T-helper 1 cell treated with Interleukin-12 subunit alpha and Interleukin-12 subunit beta and Interleukin-4 antibody, amounts not matched to agents 30 μg/mL and 1 μg/mL, for 36 hours (primary cell): ENCODE measurements at regions not wholly inside any gene's neighbourhood (a gene's known extent, or its start where the extent isn't known, plus 50 kb on each side); places are given as distances from the start of the nearest gene placed in this dataset.
"Not testable (repeated sequence)": the region's sequence is repeated elsewhere in the genome, so short reads cannot be mapped to it uniquely, and the experiment has no call there.

Experiments used
- H3K27ac Mint-ChIP-seq: one replicate; pipeline ENCODE4 v1.8.0; 2021; ENCODE audit warnings: mild to moderate bottlenecking, mixed read lengths
- H3K27me3 Mint-ChIP-seq: one replicate; pipeline ENCODE4 v1.8.0; 2021; ENCODE audit warnings: low read depth, mixed read lengths
- H3K36me3 Mint-ChIP-seq: one replicate; pipeline ENCODE4 v1.8.0; 2021; ENCODE audit warnings: low read depth, mixed read lengths
- H3K4me1 Mint-ChIP-seq: one replicate; pipeline ENCODE4 v1.8.0; 2021; ENCODE audit warnings: low read depth, mixed read lengths
- H3K4me3 Mint-ChIP-seq: one replicate; pipeline ENCODE4 v1.8.0; 2021; ENCODE audit warnings: mild to moderate bottlenecking, moderate library complexity, mixed read lengths
- H3K9me3 Mint-ChIP-seq: one replicate; pipeline ENCODE4 v1.8.0; 2021; ENCODE audit warnings: mixed read lengths

DNA sequence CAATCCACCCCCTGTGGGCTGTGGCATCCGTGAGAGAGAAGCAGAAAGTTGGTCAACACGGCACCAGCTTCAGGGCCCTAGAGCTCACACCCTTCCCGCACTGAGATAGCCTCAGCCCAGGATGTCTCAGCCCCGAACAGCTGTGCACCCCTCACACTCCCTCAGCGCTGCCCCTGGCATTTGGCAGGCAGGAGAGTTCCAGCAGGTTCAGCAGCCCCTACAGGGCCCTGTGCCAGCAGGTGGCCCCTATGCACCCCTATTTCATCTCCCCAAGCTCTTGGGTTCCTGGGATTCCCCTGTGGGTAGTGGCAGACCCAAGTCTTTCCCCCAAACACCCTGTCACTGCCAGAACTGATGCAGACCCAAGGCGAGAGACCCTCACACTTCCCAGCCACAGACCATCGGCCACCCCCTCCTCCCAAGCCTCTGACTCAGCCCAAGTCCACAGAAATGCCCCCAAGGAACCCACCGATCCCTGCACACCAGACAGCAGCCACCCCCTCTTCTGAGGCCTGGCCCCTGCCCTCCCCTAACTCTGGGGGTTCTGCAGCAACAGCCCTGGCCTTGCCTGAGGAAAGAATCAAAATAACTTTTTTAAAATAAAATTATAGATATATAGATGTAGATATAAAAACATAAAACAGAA, 183.6 kb downstream of the IGLL1 start:
- no peak overlapping the region for H3K4me3 Mint-ChIP-seq
- no peaks in the 10 kb centered on the region for H3K27me3 Mint-ChIP-seq
- H3K4me1 Mint-ChIP-seq: no peaks in the 10 kb centered on the region
- no peaks in the 10 kb centered on the region for H3K9me3 Mint-ChIP-seq
- H3K27ac Mint-ChIP-seq: no peak overlapping the region
- H3K36me3 Mint-ChIP-seq: no peaks in the 10 kb centered on the region

DNA sequence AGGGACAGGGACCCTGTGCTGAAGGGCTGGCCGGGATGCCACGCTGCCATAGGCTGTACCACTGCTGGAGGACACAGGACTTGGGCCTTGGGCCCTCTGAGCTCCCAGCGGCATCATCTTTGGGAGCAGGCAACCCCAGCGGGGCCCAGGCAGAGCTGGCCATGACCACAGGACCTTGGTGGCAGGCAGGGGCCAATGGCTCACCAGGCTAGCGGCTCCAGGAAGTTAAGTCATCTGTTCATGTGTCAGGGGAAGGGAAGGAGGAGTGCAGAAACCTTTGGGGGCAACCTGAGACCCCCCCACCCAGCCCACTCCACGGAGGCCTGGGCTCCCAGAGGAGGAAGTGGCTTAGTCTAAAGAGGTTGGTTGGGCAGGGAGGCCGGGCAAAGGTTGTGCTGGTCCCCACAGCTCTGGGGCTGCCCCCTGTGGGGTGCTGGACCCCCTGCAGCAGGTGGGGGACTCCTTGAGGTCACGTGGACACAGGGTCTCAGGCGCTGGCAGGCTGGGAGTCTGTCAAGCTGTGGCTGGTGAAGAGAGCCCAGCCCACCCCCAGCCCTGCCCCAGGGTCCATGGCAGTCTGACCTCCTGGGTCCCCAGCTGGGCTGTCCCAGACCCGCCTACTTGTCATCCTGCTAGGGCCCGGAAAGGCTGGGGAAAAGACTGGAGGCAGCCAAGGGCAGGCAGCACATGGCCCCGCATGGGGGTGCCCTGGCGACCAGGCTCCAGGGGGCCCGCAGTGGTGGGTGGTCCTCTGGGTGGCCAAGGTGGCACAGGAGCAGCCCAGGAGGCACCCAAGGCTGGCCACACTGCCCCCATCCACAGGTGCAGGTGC, 184.3 kb downstream of the IGLL1 start:
- Mint-ChIP-seq H3K27ac (no peak overlapping the region), H3K36me3 (no peaks in the 10 kb centered on the region), H3K4me3 (no peak overlapping the region), H3K27me3 (no peaks in the 10 kb centered on the region), H3K9me3 (no peaks in the 10 kb centered on the region), H3K4me1 (no peaks in the 10 kb centered on the region)

DNA sequence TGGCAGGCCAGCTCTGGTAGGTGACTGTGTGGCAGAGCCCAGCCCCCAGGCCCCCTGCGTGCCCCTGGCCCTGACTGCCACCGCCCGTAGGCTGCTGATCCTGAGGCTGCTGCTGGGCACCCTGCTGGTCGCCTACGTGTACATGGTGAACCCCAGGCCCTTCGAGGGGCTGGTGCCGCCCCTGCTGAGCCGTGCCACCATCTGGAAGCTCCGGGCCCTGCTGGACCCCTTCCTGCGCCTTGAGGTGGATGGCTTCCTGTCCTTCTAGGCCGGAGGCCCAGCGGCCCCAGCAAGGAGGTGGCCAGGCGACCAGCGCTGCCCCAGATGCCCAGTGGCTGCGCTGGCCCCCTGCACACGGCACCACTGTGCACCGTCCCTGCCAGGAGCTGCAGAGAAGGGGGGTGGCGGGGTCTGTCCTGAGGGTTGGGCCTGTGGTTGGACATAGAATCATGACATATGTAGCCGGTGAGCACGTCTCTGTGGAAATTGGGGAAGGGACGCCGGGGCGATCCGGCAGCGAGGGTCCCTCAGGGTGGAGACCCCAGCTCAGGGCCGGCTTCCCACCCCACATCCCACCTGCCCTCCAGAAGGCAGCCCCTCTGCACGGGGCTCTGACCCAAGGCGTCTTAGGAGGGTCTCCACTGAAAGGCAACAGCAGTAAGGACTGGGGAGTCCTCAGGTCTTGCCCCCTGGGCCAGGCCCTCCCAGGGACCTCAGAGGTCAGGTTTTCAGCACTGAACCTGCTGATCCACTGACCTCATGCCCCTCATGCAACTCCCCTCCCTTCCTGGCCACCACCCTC, 185.4 kb downstream of the IGLL1 start:
- no peaks in the 10 kb centered on the region for H3K9me3 Mint-ChIP-seq
- H3K36me3 Mint-ChIP-seq: no peaks in the 10 kb centered on the region
- no peak overlapping the region for H3K27ac Mint-ChIP-seq
- H3K27me3 Mint-ChIP-seq: no peaks in the 10 kb centered on the region
- H3K4me1 Mint-ChIP-seq: no peaks in the 10 kb centered on the region
- H3K4me3 Mint-ChIP-seq: no peak overlapping the region

DNA sequence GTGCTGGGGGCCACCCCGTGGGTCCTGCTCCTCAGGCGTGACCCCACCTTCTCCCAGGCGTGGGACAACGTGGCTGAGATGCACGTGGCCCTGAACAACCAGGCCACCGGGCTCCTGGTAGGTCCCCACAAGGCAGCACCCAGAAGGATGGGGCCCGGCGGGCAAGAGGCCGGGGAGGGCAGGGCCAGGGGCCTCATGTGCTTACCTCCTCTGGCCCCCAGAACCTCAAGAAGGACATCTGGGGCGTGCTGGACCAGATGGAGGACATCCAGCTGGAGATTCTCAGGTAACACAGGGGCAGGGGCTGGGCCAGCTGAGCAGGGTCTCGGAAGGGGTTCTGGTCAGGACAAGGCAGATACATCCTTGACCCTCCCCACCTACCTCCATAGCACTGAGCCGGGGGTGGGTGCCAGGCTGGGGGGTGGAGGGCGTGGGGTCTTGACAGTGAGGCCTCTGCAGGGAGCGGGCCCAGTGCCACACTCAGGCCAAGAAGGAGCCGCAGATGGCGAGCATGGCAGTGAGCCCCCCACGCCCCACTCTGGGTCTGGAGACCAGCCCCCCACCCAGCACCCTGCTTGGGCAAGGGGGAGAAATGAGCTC, 186.3 kb downstream of the IGLL1 start:
- no peaks in the 10 kb centered on the region for H3K27me3 Mint-ChIP-seq
- H3K9me3 Mint-ChIP-seq: no peaks in the 10 kb centered on the region
- no peak overlapping the region for H3K27ac Mint-ChIP-seq
- no peaks in the 10 kb centered on the region for H3K36me3 Mint-ChIP-seq
- H3K4me3 Mint-ChIP-seq: no peak overlapping the region
- no peaks in the 10 kb centered on the region for H3K4me1 Mint-ChIP-seq

DNA sequence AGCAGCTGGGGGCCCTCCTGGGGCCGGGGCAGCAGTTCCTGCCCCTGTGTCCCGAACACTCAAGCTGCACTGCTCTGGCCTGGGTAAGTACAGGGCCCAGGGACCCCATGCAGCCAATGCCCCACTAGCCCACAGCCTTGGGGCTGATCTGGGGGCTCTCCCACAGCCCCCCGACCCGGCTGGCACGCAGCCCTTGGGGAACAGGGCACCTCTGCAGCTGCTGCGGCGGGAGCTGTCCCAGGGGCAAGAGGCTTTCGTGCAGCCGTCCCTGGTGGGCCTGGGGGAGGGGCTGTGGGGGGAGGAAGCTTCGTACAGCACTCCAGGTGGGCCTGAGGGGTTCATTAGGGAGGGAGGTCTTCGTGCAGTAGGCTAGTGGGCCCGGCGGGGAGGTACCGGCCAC, 186.9 kb downstream of the IGLL1 start:
- not testable (repeated sequence) for H3K9me3 Mint-ChIP-seq, H3K36me3 Mint-ChIP-seq, H3K27me3 Mint-ChIP-seq, H3K4me1 Mint-ChIP-seq, H3K4me3 Mint-ChIP-seq, H3K27ac Mint-ChIP-seq

DNA sequence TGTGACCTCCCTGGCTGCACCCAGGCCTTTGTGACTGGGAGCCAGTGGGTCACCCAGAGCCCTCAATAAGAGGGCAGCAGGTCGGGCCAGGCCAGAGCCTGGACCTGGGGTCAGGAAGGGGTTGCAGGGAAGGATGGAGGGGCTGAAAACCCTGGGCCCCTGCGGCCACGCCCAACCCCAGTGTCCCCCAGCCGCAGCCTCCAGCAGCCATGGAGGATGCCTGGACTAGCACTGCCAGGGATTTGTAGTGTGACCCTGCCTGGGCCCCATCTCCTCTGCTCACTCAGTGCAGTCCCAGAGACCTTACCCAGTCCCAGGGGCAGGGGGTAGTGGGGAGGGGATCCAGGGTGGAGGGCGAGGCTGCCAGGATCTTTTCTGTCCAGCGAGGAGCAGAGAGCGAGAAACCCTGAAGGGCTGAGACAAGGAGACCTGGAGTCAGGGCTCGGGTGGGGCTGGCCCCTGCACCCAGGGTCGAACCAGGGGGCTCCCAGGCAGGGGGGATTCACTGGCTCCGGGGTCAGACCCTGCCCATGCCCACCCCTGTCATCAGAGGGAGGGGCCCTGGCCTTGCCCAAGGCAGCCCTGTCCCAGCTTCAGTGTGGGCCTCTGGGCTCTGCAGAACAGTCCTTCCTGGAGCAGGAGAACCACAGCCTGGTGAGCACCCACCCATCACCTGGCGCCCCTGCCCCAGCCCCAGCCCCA, 187.5 kb downstream of the IGLL1 start:
- Mint-ChIP-seq H3K27ac (no peak overlapping the region), H3K9me3 (no peaks in the 10 kb centered on the region), H3K4me3 (no peak overlapping the region), H3K36me3 (no peaks in the 10 kb centered on the region), H3K4me1 (no peaks in the 10 kb centered on the region), H3K27me3 (no peaks in the 10 kb centered on the region)

DNA sequence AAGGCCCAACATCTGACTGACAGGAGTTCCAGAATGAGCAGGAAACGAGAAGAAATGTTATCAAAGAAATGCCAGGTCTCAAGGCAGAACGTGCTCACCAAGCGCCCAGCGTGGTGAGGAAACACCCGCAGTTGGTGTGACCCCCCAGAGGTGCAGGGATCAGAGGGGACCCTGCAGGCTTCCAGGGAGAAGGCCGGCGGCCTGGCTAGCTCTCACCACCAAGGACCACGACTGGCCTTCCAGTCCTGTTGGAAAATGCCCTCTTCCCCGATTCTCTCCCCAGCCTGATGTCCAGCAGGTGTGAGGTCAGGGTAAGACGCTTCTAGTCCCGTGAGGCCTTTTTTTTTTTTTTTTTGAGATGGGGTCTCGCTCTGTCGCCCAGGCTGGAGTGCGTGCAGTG, 189.1 kb downstream of the IGLL1 start:
- Mint-ChIP-seq H3K36me3 (no peaks in the 10 kb centered on the region), H3K4me1 (no peaks in the 10 kb centered on the region), H3K4me3 (no peak overlapping the region), H3K27ac (no peak overlapping the region), H3K9me3 (no peaks in the 10 kb centered on the region), H3K27me3 (no peaks in the 10 kb centered on the region)

DNA sequence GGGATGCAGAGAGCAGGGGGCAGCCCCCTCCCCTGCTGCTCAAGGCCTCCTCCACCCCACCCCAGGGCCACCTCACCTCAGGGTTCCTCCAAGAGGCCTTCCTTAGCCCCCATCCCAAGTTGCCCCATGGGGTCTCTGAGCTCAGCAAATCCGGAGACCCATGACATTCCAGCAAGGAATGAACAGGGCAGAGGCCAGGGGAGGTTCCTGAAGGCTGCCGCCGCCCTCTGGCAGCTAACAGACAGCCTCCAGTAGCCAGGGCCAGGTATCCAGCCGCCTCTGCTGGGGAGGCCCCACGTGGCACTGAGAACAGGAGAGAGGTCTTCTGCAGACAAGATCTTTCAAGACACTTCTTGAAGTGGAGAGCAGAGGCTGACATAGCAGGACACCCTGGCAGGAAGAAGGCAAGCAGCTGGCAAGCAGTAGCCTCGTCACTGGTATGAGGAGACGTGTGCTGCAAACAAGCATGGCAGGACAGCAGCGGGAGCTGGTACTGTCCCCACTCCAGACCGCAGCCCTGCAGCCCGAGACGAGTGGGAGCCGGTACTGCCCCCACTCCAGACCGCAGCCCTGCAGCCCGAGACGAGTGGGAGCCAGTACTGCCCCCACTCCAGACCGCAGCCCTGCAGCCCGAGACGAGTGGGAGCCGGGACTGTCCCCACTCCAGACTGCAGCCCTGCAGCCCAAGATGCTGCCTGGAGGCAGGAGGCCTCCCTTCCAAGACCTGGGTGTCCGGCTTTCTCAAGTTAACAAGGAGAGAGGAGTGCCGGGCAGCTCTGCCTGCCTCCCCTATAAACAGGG, 190.6 kb downstream of the IGLL1 start:
- Mint-ChIP-seq H3K27ac (no peak overlapping the region), H3K4me3 (no peak overlapping the region), H3K4me1 (no peaks in the 10 kb centered on the region), H3K36me3 (no peaks in the 10 kb centered on the region), H3K9me3 (no peaks in the 10 kb centered on the region), H3K27me3 (no peaks in the 10 kb centered on the region)

DNA sequence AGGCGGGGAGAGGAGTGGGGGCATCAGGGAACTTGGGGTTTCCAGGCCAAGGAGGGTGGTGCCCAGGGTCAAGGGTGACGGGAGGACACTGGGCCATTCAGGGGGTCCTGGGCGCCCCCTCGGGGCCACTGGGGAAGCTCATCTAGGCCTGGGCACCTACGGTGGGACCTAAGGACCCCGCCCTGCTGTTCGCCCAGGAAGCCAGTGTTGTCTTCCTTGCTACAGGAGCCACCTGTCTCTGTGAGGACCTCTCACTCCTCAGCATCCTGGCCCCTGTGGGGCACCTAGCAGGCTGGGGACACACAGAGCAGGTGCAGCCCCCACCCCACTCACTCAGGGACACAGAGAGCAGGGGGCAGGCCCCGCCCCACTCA, 191.6 kb downstream of the IGLL1 start:
- no peak overlapping the region for H3K4me3 Mint-ChIP-seq
- no peaks in the 10 kb centered on the region for H3K27me3 Mint-ChIP-seq
- no peaks in the 10 kb centered on the region for H3K36me3 Mint-ChIP-seq
- no peaks in the 10 kb centered on the region for H3K4me1 Mint-ChIP-seq
- H3K9me3 Mint-ChIP-seq: no peaks in the 10 kb centered on the region
- no peak overlapping the region for H3K27ac Mint-ChIP-seq

DNA sequence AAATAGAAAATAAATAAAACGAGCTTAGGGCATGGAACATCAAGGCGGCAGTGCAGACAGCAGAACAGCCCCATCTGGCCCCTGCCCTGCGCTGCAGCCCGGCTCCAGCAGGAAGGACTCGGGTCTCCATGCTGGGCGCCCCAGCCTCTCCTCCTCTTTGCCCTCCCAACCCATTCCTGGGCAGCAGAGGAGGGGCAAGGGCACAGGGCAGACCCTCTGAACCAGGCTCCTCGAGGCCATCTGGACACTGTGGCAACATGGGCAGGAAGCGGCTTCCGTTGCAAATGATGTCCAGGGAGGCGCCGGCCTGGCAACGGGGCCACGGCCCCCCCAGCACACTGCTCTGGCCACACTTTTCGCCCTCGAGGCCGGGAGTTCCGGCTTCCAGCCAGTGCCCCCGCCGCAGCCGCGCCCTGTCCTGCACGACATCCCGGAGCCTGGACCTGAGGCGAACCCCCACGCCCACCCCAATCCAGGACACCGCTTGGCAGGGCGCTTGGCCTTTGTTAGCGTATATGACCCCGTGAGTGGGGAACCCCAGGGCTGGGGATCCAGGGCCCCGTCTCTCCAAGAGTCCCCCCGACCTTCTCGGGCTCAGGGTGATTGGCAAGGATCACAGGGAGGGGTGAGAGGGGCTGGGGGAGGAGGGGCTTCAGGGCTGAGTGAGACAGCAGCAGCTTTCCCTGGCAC, 192.1 kb downstream of the IGLL1 start:
- Mint-ChIP-seq H3K4me3 (no peak overlapping the region), H3K27me3 (no peaks in the 10 kb centered on the region), H3K36me3 (no peaks in the 10 kb centered on the region), H3K4me1 (no peaks in the 10 kb centered on the region), H3K9me3 (no peaks in the 10 kb centered on the region), H3K27ac (no peak overlapping the region)

DNA sequence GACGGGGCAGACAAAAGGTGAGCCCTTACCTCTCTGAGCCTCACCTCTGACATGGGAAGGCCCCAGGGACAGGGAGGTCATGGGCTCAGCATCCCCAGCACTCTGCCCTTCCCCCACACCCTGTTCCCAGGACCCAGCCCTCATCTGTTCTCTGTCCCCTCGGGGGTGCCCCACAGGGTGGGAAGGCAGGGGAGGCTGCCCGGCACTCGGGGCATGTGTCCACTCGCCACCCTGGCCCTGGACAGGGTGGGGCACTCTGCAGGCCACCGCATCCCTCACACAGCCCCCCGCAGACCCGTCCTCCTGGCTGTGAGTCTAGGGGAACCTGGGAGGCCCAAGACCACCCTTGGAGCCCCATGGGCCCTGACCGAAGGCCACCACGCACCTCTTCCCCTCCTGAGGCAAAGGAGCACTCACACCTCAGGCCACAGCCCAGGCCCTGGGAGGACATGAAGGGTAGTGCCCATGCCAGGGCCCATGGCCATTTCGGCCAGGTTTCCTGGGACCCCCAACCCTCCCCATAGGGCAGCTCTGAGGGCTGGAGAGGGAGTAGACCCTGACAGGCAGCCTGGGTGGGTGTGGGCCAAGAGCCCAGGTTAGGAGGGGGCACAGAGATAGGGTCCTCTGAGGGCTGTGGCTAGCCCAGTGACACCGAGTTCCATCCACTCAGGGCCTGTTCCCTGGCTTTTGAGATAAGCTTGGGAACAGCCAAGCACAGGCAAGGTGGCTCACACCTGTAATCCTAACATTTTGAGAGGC, 193.1 kb downstream of the IGLL1 start:
- H3K27ac Mint-ChIP-seq: no peak overlapping the region
- no peak overlapping the region for H3K4me3 Mint-ChIP-seq
- no peaks in the 10 kb centered on the region for H3K9me3 Mint-ChIP-seq
- H3K27me3 Mint-ChIP-seq: no peaks in the 10 kb centered on the region
- H3K4me1 Mint-ChIP-seq: no peaks in the 10 kb centered on the region
- H3K36me3 Mint-ChIP-seq: no peaks in the 10 kb centered on the region

DNA sequence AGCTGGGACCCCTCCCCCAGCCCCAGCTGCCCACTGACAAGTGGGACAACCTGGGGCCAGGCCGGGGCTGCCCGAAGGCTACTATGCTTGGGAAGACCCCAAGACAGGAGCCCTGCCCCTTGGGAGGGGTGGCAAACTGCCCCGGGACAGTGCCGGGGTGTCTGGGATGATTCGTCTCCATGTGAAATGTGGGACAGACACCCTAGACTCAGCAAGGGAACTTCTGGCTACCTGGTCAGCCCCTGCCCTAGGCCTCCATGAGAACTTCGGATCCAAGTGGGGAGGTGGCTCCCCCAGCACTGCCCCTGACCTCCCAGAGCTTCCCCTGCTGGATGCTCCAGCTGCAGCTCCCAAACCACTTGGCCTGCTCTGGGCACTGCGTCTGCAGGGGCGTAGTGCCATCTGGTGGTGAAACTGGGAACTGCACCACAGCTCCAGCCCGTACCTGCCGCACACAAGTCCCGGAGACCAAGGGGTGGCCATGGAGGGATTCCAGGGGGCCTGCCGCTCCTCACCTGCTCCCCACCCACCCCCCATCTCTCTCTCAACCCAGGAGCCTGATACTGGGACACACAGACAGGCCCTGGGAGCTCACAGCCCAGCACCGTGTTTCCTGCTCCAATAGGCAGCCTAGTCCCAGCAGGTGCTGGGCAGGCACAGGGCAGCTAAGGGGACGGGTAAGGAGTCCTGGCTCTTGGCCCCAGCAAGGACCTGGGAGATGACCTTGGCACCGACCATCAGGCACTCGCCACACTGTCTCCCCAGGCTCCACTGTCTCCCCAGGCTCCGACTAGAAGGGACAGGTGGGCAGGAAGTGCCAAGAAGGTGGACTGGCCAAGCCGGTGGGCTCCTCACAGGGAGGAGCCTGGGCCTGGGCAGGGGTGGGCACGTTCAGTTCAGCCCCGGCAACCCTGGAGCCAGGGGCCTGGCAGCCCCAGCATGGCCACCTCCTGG, 194.1 kb downstream of the IGLL1 start:
- Mint-ChIP-seq H3K27me3 (no peaks in the 10 kb centered on the region), H3K4me3 (no peak overlapping the region), H3K4me1 (no peaks in the 10 kb centered on the region), H3K9me3 (no peaks in the 10 kb centered on the region), H3K36me3 (no peaks in the 10 kb centered on the region), H3K27ac (no peak overlapping the region)
